H1 (cell line): ENCODE measurements at regions not wholly inside any gene's neighbourhood (a gene's known extent, or its start where the extent isn't known, plus 50 kb on each side); places are given as distances from the start of the nearest gene placed in this dataset.

Experiments
- BCL11A ChIP-seq, 2 experiments: IDR thresholded peaks; one replicate each; pipeline ENCODE4 v1.6.1; 2011; ENCODE audit warnings: low read depth in 2 of 2, low read length in 2 of 2, mild to moderate bottlenecking in 2 of 2
- CBX8 ChIP-seq: fragments of 300-800, 300-1000 bp; sonication (generic); IDR thresholded peaks from 2 replicates; pipeline ENCODE4 v1.7.1; 2016; ENCODE audit warnings: low read depth, low read length, borderline replicate concordance
- CEBPB ChIP-seq: IDR thresholded peaks from 2 replicates; pipeline ENCODE4 v1.6.1; 2012; ENCODE audit warnings: low read depth, low read length
- CHD1 ChIP-seq: IDR thresholded peaks from 2 replicates; pipeline ENCODE4 v1.6.1; 2012; ENCODE audit warnings: low read depth, low read length, improper control_type of control experiment
- CREB1 ChIP-seq: IDR thresholded peaks from 2 replicates; pipeline ENCODE4 v1.6.1; 2012; ENCODE audit warnings: inconsistent platforms
- GTF2F1 ChIP-seq: IDR thresholded peaks from 2 replicates; pipeline ENCODE4 v1.6.1; 2012; ENCODE audit warnings: low read depth, low read length, improper control_type of control experiment, borderline replicate concordance
- MAFK ChIP-seq: IDR thresholded peaks from 2 replicates; pipeline ENCODE4 v1.6.1; 2012; ENCODE audit warnings: low read depth, mild to moderate bottlenecking, improper control_type of control experiment, low read length
- MAX ChIP-seq: IDR thresholded peaks from 2 replicates; pipeline ENCODE4 v1.6.1; 2012; ENCODE audit warnings: inconsistent platforms
- PHF8 ChIP-seq: fragments of 200-600 bp; sonication (generic); conservative IDR thresholded peaks from 2 replicates; pipeline ENCODE4 v1.7.1; 2012; ENCODE audit warnings: low read depth, mild to moderate bottlenecking, inconsistent platforms, low read length, moderate library complexity
- POLR2A ChIP-seq, 2 experiments: IDR thresholded peaks; 1 replicate in 1 of 2; 2 replicates in 1 of 2; pipeline ENCODE4 v1.6.1; 2011; ENCODE audit warnings: low read depth in 2 of 2, low read length in 2 of 2, mild to moderate bottlenecking in 2 of 2; ENCODE audit errors: control extremely low read depth in 1 of 2
- RAD21 ChIP-seq, 2 experiments: IDR thresholded peaks in 1 of 2; conservative IDR thresholded peaks in 1 of 2; 2 replicates each; pipeline ENCODE4 v1.6.1; 2011; ENCODE audit warnings: low read depth in 2 of 2, low read length in 2 of 2, improper control_type of control experiment in 1 of 2, inconsistent platforms in 1 of 2, mild to moderate bottlenecking in 1 of 2, moderate library complexity in 1 of 2
- SIX5 ChIP-seq: IDR thresholded peaks from 2 replicates; pipeline ENCODE4 v1.6.1; 2011; ENCODE audit warnings: mild to moderate bottlenecking, low read depth, low read length
- YY1 ChIP-seq: IDR thresholded peaks from 2 replicates; pipeline ENCODE4 v1.6.1; 2011; ENCODE audit warnings: low read depth, mild to moderate bottlenecking, low read length
- TF ChIP-seq, protein P1 (sequence below): fragments of 300-600 bp; sonication (generic); IDR thresholded peaks from 2 replicates; pipeline ENCODE4 v1.7.1; 2012; ENCODE audit warnings: low read length, moderate library complexity, mild to moderate bottlenecking, inconsistent platforms; ENCODE audit not compliant: insufficient replicate concordance

GRCh38 chr3:166518040-166518439 lies 680.8 kb upstream of the BCHE start (continued):
- TF ChIP-seq, protein P1, sequence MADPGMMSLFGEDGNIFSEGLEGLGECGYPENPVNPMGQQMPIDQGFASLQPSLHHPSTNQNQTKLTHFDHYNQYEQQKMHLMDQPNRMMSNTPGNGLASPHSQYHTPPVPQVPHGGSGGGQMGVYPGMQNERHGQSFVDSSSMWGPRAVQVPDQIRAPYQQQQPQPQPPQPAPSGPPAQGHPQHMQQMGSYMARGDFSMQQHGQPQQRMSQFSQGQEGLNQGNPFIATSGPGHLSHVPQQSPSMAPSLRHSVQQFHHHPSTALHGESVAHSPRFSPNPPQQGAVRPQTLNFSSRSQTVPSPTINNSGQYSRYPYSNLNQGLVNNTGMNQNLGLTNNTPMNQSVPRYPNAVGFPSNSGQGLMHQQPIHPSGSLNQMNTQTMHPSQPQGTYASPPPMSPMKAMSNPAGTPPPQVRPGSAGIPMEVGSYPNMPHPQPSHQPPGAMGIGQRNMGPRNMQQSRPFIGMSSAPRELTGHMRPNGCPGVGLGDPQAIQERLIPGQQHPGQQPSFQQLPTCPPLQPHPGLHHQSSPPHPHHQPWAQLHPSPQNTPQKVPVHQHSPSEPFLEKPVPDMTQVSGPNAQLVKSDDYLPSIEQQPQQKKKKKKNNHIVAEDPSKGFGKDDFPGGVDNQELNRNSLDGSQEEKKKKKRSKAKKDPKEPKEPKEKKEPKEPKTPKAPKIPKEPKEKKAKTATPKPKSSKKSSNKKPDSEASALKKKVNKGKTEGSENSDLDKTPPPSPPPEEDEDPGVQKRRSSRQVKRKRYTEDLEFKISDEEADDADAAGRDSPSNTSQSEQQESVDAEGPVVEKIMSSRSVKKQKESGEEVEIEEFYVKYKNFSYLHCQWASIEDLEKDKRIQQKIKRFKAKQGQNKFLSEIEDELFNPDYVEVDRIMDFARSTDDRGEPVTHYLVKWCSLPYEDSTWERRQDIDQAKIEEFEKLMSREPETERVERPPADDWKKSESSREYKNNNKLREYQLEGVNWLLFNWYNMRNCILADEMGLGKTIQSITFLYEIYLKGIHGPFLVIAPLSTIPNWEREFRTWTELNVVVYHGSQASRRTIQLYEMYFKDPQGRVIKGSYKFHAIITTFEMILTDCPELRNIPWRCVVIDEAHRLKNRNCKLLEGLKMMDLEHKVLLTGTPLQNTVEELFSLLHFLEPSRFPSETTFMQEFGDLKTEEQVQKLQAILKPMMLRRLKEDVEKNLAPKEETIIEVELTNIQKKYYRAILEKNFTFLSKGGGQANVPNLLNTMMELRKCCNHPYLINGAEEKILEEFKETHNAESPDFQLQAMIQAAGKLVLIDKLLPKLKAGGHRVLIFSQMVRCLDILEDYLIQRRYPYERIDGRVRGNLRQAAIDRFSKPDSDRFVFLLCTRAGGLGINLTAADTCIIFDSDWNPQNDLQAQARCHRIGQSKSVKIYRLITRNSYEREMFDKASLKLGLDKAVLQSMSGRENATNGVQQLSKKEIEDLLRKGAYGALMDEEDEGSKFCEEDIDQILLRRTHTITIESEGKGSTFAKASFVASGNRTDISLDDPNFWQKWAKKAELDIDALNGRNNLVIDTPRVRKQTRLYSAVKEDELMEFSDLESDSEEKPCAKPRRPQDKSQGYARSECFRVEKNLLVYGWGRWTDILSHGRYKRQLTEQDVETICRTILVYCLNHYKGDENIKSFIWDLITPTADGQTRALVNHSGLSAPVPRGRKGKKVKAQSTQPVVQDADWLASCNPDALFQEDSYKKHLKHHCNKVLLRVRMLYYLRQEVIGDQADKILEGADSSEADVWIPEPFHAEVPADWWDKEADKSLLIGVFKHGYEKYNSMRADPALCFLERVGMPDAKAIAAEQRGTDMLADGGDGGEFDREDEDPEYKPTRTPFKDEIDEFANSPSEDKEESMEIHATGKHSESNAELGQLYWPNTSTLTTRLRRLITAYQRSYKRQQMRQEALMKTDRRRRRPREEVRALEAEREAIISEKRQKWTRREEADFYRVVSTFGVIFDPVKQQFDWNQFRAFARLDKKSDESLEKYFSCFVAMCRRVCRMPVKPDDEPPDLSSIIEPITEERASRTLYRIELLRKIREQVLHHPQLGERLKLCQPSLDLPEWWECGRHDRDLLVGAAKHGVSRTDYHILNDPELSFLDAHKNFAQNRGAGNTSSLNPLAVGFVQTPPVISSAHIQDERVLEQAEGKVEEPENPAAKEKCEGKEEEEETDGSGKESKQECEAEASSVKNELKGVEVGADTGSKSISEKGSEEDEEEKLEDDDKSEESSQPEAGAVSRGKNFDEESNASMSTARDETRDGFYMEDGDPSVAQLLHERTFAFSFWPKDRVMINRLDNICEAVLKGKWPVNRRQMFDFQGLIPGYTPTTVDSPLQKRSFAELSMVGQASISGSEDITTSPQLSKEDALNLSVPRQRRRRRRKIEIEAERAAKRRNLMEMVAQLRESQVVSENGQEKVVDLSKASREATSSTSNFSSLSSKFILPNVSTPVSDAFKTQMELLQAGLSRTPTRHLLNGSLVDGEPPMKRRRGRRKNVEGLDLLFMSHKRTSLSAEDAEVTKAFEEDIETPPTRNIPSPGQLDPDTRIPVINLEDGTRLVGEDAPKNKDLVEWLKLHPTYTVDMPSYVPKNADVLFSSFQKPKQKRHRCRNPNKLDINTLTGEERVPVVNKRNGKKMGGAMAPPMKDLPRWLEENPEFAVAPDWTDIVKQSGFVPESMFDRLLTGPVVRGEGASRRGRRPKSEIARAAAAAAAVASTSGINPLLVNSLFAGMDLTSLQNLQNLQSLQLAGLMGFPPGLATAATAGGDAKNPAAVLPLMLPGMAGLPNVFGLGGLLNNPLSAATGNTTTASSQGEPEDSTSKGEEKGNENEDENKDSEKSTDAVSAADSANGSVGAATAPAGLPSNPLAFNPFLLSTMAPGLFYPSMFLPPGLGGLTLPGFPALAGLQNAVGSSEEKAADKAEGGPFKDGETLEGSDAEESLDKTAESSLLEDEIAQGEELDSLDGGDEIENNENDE: no peak
- TF ChIP-seq MAFK: no peak
- no peak for TF ChIP-seq CEBPB
- TF ChIP-seq CHD1: no peak
- no peak for TF ChIP-seq RAD21 (IDR thresholded peaks at IDR 0.05 in 1 of 2, conservative IDR thresholded peaks at IDR 0.05 in 1 of 2; ENCODE audit: low read depth in 2 of 2, low read length in 2 of 2)
- TF ChIP-seq CREB1: no peak
- TF ChIP-seq POLR2A (IDR thresholded peaks at IDR 0.05; ENCODE audit: control extremely low read depth in 1 of 2, low read depth in 2 of 2, low read length in 2 of 2): no peak
- TF ChIP-seq CBX8: no peak
- no peak for TF ChIP-seq MAX
- no peak for TF ChIP-seq PHF8
- no peak for TF ChIP-seq YY1
- no peak for TF ChIP-seq GTF2F1
- TF ChIP-seq BCL11A (IDR thresholded peaks at IDR 0.05; ENCODE audit: low read depth in 2 of 2, low read length in 2 of 2): no peak
- TF ChIP-seq SIX5: no peak
